DND-41 (cell line): ENCODE measurements at regions not wholly inside any gene's neighbourhood (a gene's known extent, or its start where the extent isn't known, plus 50 kb on each side); places are given as distances from the start of the nearest gene placed in this dataset.

ENCODE experiments used
- ATAC-seq: fragments of 200-7000 bp; cut with Tn5 transposase; 3 replicates; pipeline ENCODE4 v1.9.1; 2021; ENCODE audit warnings: low read depth; ENCODE audit not compliant: insufficient read depth
- DNase-seq: peaks from one replicate; pipeline ENCODE4 v3.0.0-alpha.2; 2020
- H2AFZ ChIP-seq: 2 replicates; pipeline ENCODE4 v1.6.0; 2012; ENCODE audit warnings: low read depth, low read length
- H3K27ac ChIP-seq: 2 replicates; pipeline ENCODE4 v1.5.1; 2012; ENCODE audit warnings: low read length, inconsistent platforms
- H3K27me3 ChIP-seq: fragments of 200-600 bp; sonication (generic); 2 replicates; pipeline ENCODE4 v1.6.0; 2012; ENCODE audit warnings: low read length, mild to moderate bottlenecking, inconsistent platforms; ENCODE audit not compliant: insufficient read depth, poor library complexity
- H3K36me3 ChIP-seq: 2 replicates; pipeline ENCODE4 v1.5.1; 2012; ENCODE audit warnings: low read length, inconsistent platforms; ENCODE audit not compliant: insufficient read depth
- H3K4me1 ChIP-seq: 2 replicates; pipeline ENCODE4 v1.5.1; 2012; ENCODE audit warnings: mild to moderate bottlenecking, low read length; ENCODE audit not compliant: insufficient read depth
- H3K4me2 ChIP-seq: 2 replicates; pipeline ENCODE4 v1.6.0; 2012; ENCODE audit warnings: mild to moderate bottlenecking, moderate library complexity, low read length, inconsistent platforms; ENCODE audit not compliant: insufficient read depth
- H3K4me3 ChIP-seq, 2 experiments: fragments of 200-600 bp in 1 of 2; shearing (Covaris generic) in 1 of 2; 2 replicates each; pipeline ENCODE4 v1.5.1; 2012 to 2016; ENCODE audit warnings: inconsistent platforms in 2 of 2, low read length in 2 of 2, mild to moderate bottlenecking in 2 of 2, low read depth in 1 of 2, moderate library complexity in 1 of 2
- H3K79me2 ChIP-seq: 2 replicates; pipeline ENCODE4 v1.6.0; 2012; ENCODE audit warnings: low read length, inconsistent platforms; ENCODE audit not compliant: insufficient read depth
- H3K9ac ChIP-seq: 2 replicates; pipeline ENCODE4 v1.6.0; 2012; ENCODE audit warnings: low read depth, mild to moderate bottlenecking, inconsistent platforms, low read length, moderate library complexity
- H3K9me3 ChIP-seq: 2 replicates; pipeline ENCODE4 v1.5.1; 2012; ENCODE audit warnings: low read length, moderate library complexity, mild to moderate bottlenecking, inconsistent platforms; ENCODE audit not compliant: insufficient read depth, severe bottlenecking
- H4K20me1 ChIP-seq: 2 replicates; pipeline ENCODE4 v1.6.0; 2012; ENCODE audit warnings: low read length; ENCODE audit not compliant: insufficient read depth
- CTCF ChIP-seq: IDR thresholded peaks from 2 replicates; pipeline ENCODE4 v1.5.1; 2012; ENCODE audit warnings: borderline replicate concordance, low read length, moderate library complexity, mild to moderate bottlenecking; ENCODE audit not compliant: poor library complexity, severe bottlenecking; ENCODE audit errors: extremely low read depth
- EZH2 ChIP-seq: IDR thresholded peaks from 3 replicates; pipeline ENCODE4 v1.6.1; 2012; ENCODE audit warnings: borderline replicate concordance, low read depth, mild to moderate bottlenecking, moderate library complexity, low read length, inconsistent platforms; ENCODE audit not compliant: severe bottlenecking

GRCh38 chr4:115325836-115326235 lies 212.4 kb upstream of the NDST4 start:
- H3K4me3 ChIP-seq, result no peak overlapping the region
- no peaks in the 10 kb centered on the region for H4K20me1 ChIP-seq
- H3K9me3 ChIP-seq, result no peaks in the 10 kb centered on the region
- H3K27me3 ChIP-seq, result no peaks in the 10 kb centered on the region
- peaks cover 8% of the 10 kb centered on the region; the same call in 1 of the 2 replicates for H3K4me1 ChIP-seq
- ATAC-seq, result no peak
- H3K27ac ChIP-seq, result no peak overlapping the region
- H3K9ac ChIP-seq, result no peak overlapping the region
- H3K4me2 ChIP-seq, result no peak overlapping the region
- DNase-seq, result no peak
- H3K79me2 ChIP-seq, result no peaks in the 10 kb centered on the region
- no peak overlapping the region for H2AFZ ChIP-seq
- TF ChIP-seq CTCF, result no peak
- no peak for TF ChIP-seq EZH2
- H3K36me3 ChIP-seq, result no peaks in the 10 kb centered on the region

GRCh38 chr4:115323106-115323707 lies 209.8 kb upstream of the NDST4 start:
- H3K4me1 ChIP-seq, result peaks cover 8% of the 10 kb centered on the region; the same call in 1 of the 2 replicates
- DNase-seq, result no peak
- H4K20me1 ChIP-seq, result no peaks in the 10 kb centered on the region
- H3K27ac ChIP-seq, result no peak overlapping the region
- no peaks in the 10 kb centered on the region for H3K36me3 ChIP-seq
- no peak overlapping the region for H2AFZ ChIP-seq
- TF ChIP-seq EZH2 (no peak), CTCF (no peak)
- H3K4me2 ChIP-seq, result no peak overlapping the region
- H3K4me3 ChIP-seq, result no peak overlapping the region
- H3K27me3 ChIP-seq, result no peaks in the 10 kb centered on the region
- no peaks in the 10 kb centered on the region for H3K9me3 ChIP-seq
- H3K79me2 ChIP-seq, result no peaks in the 10 kb centered on the region
- peak; percentile 71; the same call in 2 of the 3 replicates for ATAC-seq
- no peak overlapping the region for H3K9ac ChIP-seq

DNA sequence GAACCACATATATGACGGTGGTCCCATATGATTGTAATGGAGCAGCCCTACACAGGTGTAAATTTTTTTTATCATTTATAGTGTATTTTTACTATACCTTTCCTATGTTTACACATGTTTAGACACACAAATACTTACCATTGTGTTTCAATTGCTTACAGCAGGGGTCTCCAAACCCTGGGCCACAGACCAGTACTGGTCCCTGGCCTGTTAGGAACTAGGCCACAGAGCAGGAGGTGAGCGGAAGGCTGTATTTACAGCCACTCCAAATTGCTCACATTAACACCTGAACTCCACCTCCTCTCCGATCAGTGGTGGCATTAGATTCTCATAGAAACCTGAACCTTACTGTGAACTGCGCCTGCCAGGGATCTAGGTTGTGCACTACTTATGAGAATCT lies 201.8 kb upstream of the NDST4 start:
- DNase-seq (no peak), ATAC-seq (no peak)
- Histone ChIP-seq H4K20me1 (no peaks in the 10 kb centered on the region), H3K9me3 (no peaks in the 10 kb centered on the region), H3K79me2 (no peaks in the 10 kb centered on the region), H3K27me3 (no peaks in the 10 kb centered on the region), H3K9ac (no peak overlapping the region), H3K4me2 (no peak overlapping the region), H3K4me1 (no peaks in the 10 kb centered on the region), H3K27ac (no peak overlapping the region), H2AFZ (no peak overlapping the region), H3K36me3 (no peaks in the 10 kb centered on the region), H3K4me3 (no peak overlapping the region)
- TF ChIP-seq CTCF (no peak), EZH2 (no peak)
